ENCODE measurements at regions not wholly inside any gene's neighbourhood (a gene's known extent, or its start where the extent isn't known, plus 50 kb on each side); places are given as distances from the start of the nearest gene placed in this dataset.

DNA sequence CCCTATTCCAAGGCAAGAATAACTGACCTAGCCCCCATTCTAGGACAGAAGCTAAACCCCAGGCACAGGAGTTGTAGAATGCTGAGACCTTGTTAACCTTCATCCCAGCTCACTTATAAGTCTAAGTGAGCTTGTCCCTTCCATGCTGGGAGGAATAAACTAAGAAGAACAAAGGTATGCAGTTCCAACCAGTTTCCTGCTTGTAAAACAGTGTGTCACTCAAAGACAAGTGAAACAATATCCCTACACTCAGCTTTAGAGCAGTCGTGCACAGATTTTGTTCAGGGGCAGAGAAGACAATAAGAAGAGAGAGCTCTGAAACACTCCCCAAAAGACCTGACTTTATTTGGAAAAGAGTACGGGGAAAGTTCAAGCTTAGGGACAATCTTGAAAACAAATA, 292.1 kb downstream of the CGGBP1 start:
- CTCF ChIA-PET = no interaction called here
- no peaks in the 10 kb centered on the region for H3K9me3 Mint-ChIP-seq (ENCODE audit: low read depth, unreplicated experiment)
- no peaks in the 10 kb centered on the region for H3K4me1 Mint-ChIP-seq (ENCODE audit: low read depth, unreplicated experiment)
- intact Hi-C loops (cut with micrococcal nuclease; ENCODE audit: unreplicated experiment) = no loop called here
- H3K27me3 Mint-ChIP-seq (ENCODE audit: unreplicated experiment) = no peaks in the 10 kb centered on the region
- no peak overlapping the region for H3K27ac Mint-ChIP-seq (ENCODE audit: unreplicated experiment)
- no peak overlapping the region for H3K4me3 Mint-ChIP-seq (ENCODE audit: low read depth, unreplicated experiment)
- no TSS peak for BruUV-seq (replicated peaks)
- no peak for DNase-seq
- TF ChIP-seq, protein P1, sequence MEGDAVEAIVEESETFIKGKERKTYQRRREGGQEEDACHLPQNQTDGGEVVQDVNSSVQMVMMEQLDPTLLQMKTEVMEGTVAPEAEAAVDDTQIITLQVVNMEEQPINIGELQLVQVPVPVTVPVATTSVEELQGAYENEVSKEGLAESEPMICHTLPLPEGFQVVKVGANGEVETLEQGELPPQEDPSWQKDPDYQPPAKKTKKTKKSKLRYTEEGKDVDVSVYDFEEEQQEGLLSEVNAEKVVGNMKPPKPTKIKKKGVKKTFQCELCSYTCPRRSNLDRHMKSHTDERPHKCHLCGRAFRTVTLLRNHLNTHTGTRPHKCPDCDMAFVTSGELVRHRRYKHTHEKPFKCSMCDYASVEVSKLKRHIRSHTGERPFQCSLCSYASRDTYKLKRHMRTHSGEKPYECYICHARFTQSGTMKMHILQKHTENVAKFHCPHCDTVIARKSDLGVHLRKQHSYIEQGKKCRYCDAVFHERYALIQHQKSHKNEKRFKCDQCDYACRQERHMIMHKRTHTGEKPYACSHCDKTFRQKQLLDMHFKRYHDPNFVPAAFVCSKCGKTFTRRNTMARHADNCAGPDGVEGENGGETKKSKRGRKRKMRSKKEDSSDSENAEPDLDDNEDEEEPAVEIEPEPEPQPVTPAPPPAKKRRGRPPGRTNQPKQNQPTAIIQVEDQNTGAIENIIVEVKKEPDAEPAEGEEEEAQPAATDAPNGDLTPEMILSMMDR (IDR thresholded peaks at IDR 0.05; ENCODE audit: unreplicated experiment) = no peak
- H3K36me3 Mint-ChIP-seq (ENCODE audit: insufficient read depth, unreplicated experiment) = no peaks in the 10 kb centered on the region

DNA sequence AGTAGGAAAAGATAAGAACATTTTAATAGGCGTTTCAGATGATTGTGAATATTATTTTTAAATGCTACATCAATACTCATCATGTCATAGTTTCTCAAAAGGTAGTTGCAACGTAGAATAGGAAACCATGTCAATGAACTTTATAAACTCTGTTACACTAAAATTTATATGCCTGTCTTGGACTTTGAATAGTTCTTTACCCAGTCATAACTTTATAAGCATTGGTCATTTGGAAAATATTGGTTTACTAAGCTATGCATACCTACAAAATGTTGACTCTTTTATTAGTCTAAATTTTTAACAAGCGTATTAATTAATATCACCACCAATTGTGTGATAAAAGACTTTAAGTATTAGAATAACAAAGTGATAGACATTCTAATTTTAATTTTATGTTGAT, 293.5 kb downstream of the CGGBP1 start:
- H3K27me3 Mint-ChIP-seq (ENCODE audit: unreplicated experiment) = no peaks in the 10 kb centered on the region
- H3K27ac Mint-ChIP-seq (ENCODE audit: unreplicated experiment) = no peak overlapping the region
- H3K4me3 Mint-ChIP-seq (ENCODE audit: low read depth, unreplicated experiment) = no peak overlapping the region
- intact Hi-C loops (cut with micrococcal nuclease; ENCODE audit: unreplicated experiment) = no loop called here
- no peak for DNase-seq
- TF ChIP-seq, protein P1 (IDR thresholded peaks at IDR 0.05; ENCODE audit: unreplicated experiment) = no peak
- no peaks in the 10 kb centered on the region for H3K36me3 Mint-ChIP-seq (ENCODE audit: insufficient read depth, unreplicated experiment)
- H3K4me1 Mint-ChIP-seq (ENCODE audit: low read depth, unreplicated experiment) = no peaks in the 10 kb centered on the region
- CTCF ChIA-PET = no interaction called here
- no peaks in the 10 kb centered on the region for H3K9me3 Mint-ChIP-seq (ENCODE audit: low read depth, unreplicated experiment)
- BruUV-seq (replicated peaks) = no TSS peak

DNA sequence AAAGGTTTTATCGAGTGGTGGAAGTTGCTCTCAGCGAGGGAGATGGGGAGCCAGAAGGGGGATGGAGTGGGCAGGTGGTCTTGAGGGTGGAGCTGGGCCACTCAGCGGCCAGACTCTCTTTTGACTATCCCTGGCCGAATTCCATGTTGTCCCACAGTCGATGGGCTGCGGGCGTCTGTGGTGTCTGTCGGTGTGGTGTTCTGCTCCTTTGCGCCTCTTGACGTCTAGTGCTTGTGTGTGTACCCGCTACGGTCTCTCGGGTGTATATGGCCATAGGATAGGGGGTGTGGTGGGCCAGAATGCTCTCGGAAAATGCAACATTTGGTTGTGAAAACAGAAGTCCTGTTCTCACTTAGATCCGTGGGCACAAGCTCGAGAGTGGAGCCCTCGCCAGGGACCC, 297.0 kb downstream of the CGGBP1 start:
- Mint-ChIP-seq H3K27me3 (ENCODE audit: unreplicated experiment) (no peaks in the 10 kb centered on the region), H3K27ac (ENCODE audit: unreplicated experiment) (no peak overlapping the region), H3K36me3 (ENCODE audit: insufficient read depth, unreplicated experiment) (no peaks in the 10 kb centered on the region), H3K9me3 (ENCODE audit: low read depth, unreplicated experiment) (no peaks in the 10 kb centered on the region), H3K4me1 (ENCODE audit: low read depth, unreplicated experiment) (no peaks in the 10 kb centered on the region), H3K4me3 (ENCODE audit: low read depth, unreplicated experiment) (no peak overlapping the region)
- intact Hi-C loops (cut with micrococcal nuclease; ENCODE audit: unreplicated experiment) = no loop called here
- no TSS peak for BruUV-seq (replicated peaks)
- TF ChIP-seq, protein P1 (IDR thresholded peaks at IDR 0.05; ENCODE audit: unreplicated experiment) = no peak
- CTCF ChIA-PET = no interaction called here
- DNase-seq = no peak

DNA sequence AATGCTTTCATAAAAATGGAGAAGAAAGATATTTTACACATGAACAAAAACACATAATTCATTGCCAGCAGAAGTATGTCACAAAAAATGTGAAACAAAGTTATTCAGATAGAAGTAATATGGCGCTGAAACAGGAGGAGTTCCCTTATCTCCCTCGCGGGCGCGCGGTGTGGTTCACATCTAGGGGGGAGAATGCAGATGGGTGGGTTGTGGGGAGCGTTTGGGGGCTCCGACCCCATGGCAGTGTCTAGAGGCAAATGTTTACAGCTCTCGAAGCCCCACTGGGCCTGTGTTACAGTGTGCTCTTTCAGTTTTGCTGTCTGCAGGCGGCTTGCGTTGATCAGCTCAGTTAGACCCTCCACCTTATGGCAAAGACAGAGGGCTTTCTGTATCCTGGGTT, 297.5 kb downstream of the CGGBP1 start:
- no peak overlapping the region for H3K4me3 Mint-ChIP-seq (ENCODE audit: low read depth, unreplicated experiment)
- H3K4me1 Mint-ChIP-seq (ENCODE audit: low read depth, unreplicated experiment) = no peaks in the 10 kb centered on the region
- no peaks in the 10 kb centered on the region for H3K27me3 Mint-ChIP-seq (ENCODE audit: unreplicated experiment)
- intact Hi-C loops (cut with micrococcal nuclease; ENCODE audit: unreplicated experiment) = no loop called here
- no peak overlapping the region for H3K27ac Mint-ChIP-seq (ENCODE audit: unreplicated experiment)
- DNase-seq = no peak
- H3K9me3 Mint-ChIP-seq (ENCODE audit: low read depth, unreplicated experiment) = no peaks in the 10 kb centered on the region
- TF ChIP-seq, protein P1 (IDR thresholded peaks at IDR 0.05; ENCODE audit: unreplicated experiment) = no peak
- no TSS peak for BruUV-seq (replicated peaks)
- no peaks in the 10 kb centered on the region for H3K36me3 Mint-ChIP-seq (ENCODE audit: insufficient read depth, unreplicated experiment)
- CTCF ChIA-PET = no interaction called here

DNA sequence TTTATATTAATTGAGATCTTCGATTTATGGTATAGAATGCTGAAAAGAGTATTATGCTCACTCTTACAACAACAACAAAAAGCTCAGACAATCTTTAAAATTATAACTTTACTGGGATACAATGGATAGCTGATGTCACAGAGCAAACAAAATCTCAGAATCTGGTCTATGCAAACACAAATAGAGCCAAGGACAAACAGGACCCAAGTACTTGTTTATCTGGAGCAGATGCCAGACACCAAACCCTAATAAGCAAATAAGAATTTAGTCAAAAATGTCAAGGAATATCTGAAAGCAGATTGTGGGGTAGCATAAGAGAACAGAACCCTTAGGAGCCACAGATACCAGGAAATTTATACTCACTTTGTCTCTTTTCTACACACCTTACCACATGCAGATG, 302.2 kb downstream of the CGGBP1 start:
- BruUV-seq (replicated peaks) = no TSS peak
- CTCF ChIA-PET = no interaction called here
- no peak overlapping the region for H3K4me3 Mint-ChIP-seq (ENCODE audit: low read depth, unreplicated experiment)
- TF ChIP-seq, protein P1 (IDR thresholded peaks at IDR 0.05; ENCODE audit: unreplicated experiment) = no peak
- peaks cover 3% of the 10 kb centered on the region for H3K9me3 Mint-ChIP-seq (ENCODE audit: low read depth, unreplicated experiment)
- H3K27me3 Mint-ChIP-seq (ENCODE audit: unreplicated experiment) = no peaks in the 10 kb centered on the region
- DNase-seq = no peak
- H3K4me1 Mint-ChIP-seq (ENCODE audit: low read depth, unreplicated experiment) = no peaks in the 10 kb centered on the region
- H3K36me3 Mint-ChIP-seq (ENCODE audit: insufficient read depth, unreplicated experiment) = no peaks in the 10 kb centered on the region
- intact Hi-C loops (cut with micrococcal nuclease; ENCODE audit: unreplicated experiment) = no loop called here
- no peak overlapping the region for H3K27ac Mint-ChIP-seq (ENCODE audit: unreplicated experiment)

Measured in Calu3 (cell line).